HG03378 (cell line): ENCODE measurements at regions not wholly inside any gene's neighbourhood (a gene's known extent, or its start where the extent isn't known, plus 50 kb on each side); places are given as distances from the start of the nearest gene placed in this dataset.
"Not testable (repeated sequence)": the region's sequence is repeated elsewhere in the genome, so short reads cannot be mapped to it uniquely, and the experiment has no call there.

Experiments
- ATAC-seq: cut with Tn5 transposase; IDR thresholded peaks from one replicate; pipeline ENCODE4 v1.9.1; 2021; ENCODE audit warnings: mild to moderate bottlenecking, moderate library complexity; ENCODE audit not compliant: unreplicated experiment

GRCh38 chr1:220942278-220942677, 63.0 kb downstream of the HLX start:
- no peak for ATAC-seq

GRCh38 chr1:220942914-220943313, 63.7 kb downstream of the HLX start:
- ATAC-seq: not testable (repeated sequence)

DNA sequence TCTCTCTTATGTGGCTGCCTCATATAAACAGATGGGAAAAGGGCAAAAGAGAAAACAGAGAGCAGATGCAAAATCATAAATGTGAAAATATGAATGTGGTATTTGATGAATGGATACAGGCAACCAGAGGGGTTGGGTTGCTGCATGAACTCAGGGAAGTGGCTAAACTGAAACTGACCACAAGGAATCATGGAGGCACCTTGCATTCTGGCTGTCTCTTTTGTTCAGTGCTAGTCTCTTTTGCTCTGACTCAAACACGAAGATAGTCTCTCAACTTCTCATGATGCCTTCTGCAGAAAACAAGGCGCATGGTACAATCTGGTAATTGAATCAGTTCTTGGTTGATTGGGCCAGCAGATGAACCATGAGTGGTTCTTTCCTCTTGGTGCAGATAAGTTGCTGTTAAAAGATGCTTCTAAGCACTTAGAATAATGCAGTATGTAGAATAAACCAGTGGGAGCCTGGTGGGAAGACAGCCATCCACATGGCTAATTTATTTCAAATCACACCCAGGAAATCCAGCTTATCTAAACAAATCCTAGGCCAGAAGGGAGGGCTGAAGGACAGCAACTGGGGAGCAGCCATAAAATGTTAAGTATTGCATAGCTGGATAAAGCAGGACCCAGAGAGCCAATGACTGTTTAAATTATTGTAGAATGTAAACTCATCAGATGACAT, 64.2 kb downstream of the HLX start:
- ATAC-seq: no peak

DNA sequence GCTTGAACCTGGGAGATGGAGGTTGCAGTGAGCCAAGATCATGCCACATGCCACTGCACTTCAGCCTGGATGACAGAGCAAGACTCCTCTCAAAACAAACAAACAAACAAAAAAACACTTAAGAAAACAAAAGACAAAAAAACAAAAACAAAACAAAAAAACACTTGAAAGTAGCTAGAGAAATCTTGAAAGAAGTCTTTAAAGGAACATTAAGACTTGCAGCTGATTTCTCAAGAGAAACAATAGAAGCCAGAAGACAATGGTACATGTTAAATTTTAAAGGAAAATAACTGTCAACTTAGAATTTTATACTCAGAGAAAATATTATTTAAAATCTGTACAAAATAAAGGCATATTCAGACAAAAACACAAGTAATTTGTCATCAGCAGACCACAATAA, 71.3 kb downstream of the HLX start:
- ATAC-seq: no peak

- no peak for ATAC-seq
Observed at GRCh38 chr1:220952961-220953643, 73.9 kb downstream of the HLX start.

- ATAC-seq: no peak
Observed at GRCh38 chr1:220954321-220955075, 75.3 kb downstream of the HLX start.

DNA sequence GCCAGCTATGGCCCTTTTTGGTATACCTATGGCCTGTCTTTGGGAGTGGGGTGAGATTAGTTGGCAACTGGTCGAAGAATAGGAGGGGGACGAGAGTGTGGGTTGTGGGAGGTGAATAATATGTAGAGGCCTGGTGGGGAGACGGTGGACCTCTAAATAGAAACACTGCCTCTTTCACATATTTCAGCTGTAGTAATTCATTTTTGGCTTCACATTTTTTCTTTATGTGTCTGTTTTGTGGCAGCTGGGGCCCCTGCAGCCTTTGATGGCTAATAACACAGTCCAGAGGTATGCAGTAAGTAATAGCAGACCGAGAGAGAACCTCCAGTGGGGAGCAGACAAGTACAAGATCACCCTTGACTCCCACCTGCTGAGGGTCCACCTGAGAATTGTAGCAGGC, 75.9 kb downstream of the HLX start:
- ATAC-seq: no peak

DNA sequence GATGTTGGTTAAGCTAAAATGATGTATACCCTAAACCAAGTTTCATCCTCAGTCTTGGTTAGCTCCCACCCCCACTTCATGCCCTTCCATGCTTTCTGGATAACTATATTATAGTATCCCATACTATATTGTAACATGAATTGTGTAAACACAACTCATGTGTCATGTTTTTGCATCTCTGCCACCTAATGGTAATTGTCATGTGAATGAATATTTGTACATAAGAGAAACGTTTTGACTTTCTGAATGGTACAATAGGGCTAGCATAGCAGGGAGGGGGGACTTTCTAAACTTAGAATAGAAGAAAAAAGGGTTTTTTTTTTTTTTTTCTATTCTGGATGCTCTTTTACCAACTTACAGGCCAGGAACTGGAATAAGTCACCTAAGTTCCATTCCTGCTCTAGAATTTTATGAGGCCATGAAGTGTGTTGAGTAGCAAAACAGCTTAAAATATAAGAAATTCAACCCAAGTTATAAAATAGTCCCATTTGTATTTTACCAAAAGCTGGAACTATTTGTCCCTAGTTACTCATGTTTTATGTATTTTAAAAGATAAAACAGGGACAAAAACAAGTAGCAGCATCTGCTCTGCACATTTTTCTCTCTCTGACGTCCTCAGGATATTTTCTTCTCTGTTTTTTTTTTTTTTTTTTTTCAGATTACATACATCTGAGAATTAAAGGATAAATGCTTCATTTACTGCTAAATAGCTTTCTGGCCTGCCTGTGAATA, 77.4 kb downstream of the HLX start:
- no peak for ATAC-seq

GRCh38 chr1:220957233-220957605, 78.0 kb downstream of the HLX start:
- no peak for ATAC-seq

DNA sequence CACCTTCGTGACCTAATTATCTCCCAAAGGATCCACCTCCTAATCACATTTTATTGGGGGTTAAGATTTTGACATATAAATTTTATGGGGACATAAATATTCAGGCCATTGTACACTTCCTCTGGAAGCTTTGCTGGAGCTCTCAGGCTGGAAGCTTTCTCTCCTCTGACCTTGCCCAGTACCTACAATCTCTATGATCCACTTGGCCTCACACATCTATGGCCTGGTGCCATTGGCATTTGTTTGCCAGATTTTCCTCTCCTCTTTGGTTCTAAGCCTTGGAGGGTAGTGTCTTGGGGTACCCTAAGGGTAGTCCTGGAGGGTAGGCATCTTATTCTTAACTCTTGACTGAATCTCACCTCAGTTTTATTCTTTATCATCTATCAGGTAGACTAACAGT, 79.0 kb downstream of the HLX start:
- ATAC-seq: no peak

GRCh38 chr1:220962031-220962751, 82.9 kb downstream of the HLX start:
- ATAC-seq: no peak

- ATAC-seq: no peak
Observed at GRCh38 chr1:220966041-220966440, 86.8 kb downstream of the HLX start.

DNA sequence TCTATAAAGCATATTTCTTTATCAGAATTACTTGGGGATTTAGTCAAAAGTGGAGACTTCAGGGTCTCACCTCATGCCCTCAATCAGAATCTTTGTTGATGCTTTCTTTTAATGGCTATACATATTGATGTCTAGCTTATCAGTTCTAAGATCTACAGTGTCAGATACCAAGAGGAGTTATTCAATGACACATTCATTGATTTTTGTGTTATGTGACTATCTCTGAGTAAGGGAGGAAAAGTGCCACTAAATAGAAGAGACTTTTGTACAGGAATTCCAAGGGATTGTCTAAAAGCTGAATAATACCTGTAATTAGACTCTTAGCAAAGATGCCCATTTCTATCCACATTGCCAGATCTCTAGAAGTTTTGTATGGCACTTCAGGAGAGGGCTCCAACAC, 87.2 kb downstream of the HLX start:
- no peak for ATAC-seq

DNA sequence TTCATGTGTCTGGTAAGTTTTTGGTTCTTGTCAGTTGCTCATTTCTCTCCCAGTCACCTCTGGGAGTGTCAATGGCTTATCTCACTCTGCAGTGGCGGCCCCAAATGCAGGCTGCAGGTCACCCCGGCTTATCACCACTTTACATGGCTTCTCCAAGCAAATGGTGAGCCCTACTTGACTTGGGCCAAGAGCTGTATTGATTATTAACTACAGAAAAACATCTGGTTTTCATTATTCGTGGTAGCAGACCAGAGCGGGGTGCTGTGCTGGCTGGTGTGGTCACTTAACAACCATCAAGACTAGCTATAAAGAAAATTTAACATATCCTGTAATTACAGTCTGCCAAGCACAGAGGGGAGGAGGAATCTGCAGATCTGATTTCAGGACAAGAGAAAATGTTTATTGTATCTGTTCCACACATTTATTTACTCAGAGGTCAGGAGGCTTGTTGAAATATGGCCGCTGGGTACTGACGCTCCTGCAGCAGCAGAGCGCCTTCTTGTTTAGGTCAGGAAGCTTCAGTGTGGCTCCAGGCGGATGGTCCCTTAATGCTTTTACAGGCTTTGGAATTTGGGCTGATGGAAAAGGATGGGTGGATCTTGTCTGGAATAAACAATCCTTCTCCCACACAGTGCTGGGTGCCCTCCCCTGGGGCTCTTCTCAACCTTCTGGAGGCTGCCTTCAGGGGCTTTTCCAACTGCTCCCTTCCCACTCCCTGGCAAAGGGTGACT, 87.8 kb downstream of the HLX start:
- ATAC-seq: no peak

GRCh38 chr1:220967911-220968310, 88.7 kb downstream of the HLX start:
- ATAC-seq: no peak

DNA sequence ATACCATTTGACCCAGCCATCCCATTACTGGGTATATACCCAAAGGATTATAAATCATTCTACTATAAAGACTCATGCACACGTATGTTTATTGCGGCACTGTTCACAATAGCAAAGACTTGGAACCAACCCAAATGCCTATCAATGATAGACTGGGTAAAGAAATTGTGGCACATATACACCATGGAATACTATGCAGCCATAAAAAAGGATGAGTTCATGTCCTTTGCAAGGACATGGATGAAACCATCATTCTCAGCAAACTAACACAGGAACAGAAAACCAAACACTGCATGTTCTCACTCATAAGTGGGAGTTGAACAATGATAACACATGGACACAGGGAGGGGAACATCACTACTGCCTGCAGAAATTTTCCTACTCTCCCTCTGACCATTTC, 90.0 kb downstream of the HLX start:
- not testable (repeated sequence) for ATAC-seq

GRCh38 chr1:220970311-220970710, 91.1 kb downstream of the HLX start:
- ATAC-seq: no peak

DNA sequence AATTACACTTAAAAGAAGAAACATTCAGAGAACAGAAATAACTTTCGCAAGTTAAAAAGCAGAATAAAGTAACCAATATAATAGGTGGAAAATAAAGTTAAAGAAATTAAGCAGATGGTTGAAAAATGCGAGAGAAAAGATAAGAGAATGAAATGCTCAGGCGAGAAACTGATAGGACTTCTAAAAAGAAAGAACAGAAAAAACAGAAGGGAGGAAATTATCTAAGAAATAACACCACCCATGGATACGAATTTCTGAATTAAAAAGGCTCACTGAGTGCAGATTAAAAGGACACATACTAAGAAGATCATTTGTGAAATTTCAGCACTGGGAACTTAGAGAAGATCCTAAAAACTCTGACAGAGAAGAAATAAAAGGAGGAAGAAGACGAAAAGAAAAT, 92.0 kb downstream of the HLX start:
- no peak for ATAC-seq

DNA sequence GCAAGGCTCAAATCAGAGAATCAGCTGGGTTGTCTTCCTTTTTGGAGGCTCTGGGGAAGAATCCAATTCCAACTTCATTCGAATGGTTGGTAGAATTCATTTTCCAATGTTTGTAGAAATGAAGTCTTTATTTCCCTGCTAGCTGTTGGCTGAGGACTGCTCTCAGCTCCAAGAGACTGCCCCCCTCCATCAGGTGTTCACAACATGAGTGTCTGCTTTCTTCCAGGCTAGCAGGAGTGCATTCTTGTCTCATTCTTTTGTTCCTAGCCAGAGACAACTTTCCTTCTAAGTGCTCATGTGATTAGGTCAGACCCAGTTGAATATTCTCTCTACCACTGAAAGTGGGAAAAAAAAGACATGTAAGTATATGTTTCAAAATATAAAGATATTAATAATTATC, 95.2 kb downstream of the HLX start:
- no peak for ATAC-seq

- ATAC-seq: no peak
Observed at GRCh38 chr1:220976390-220976789, 97.1 kb downstream of the HLX start.
